ENCODE measurements at regions not wholly inside any gene's neighbourhood (a gene's known extent, or its start where the extent isn't known, plus 50 kb on each side); places are given as distances from the start of the nearest gene placed in this dataset.
A peak's percentile ranks its signal among the peaks of the same experiment; 100 is the strongest.

GRCh38 chr5:40073927-40074326 is 605.8 kb upstream of the PTGER4 start:
- FAIRE-seq (no peak), DNase-seq (ENCODE audit: low read depth) (peak; percentile 6)
- Histone ChIP-seq H3K36me3 (ENCODE audit: control insufficient read depth, insufficient read depth, low read length) (no peaks in the 10 kb centered on the region), H3K27me3 (ENCODE audit: control insufficient read depth, insufficient read depth, low read length) (no peaks in the 10 kb centered on the region), H3K4me3 (ENCODE audit: low read depth, low read length) (no peak overlapping the region)
- no peak for TF ChIP-seq CTCF (IDR thresholded peaks at IDR 0.05; ENCODE audit: insufficient read depth, low read length, severe bottlenecking)

GRCh38 chr5:40071870-40072269 is 607.8 kb upstream of the PTGER4 start:
- TF ChIP-seq CTCF (IDR thresholded peaks at IDR 0.05; ENCODE audit: insufficient read depth, low read length, severe bottlenecking), result no peak
- FAIRE-seq (no peak), DNase-seq (ENCODE audit: low read depth) (peak; percentile 87)
- H3K27me3 ChIP-seq (ENCODE audit: control insufficient read depth, insufficient read depth, low read length), result no peaks in the 10 kb centered on the region
- no peak overlapping the region for H3K4me3 ChIP-seq (ENCODE audit: low read depth, low read length)
- no peaks in the 10 kb centered on the region for H3K36me3 ChIP-seq (ENCODE audit: control insufficient read depth, insufficient read depth, low read length)

- FAIRE-seq (no peak), DNase-seq (ENCODE audit: low read depth) (no peak)
- no peaks in the 10 kb centered on the region for H3K36me3 ChIP-seq (ENCODE audit: control insufficient read depth, insufficient read depth, low read length)
- no peak overlapping the region for H3K4me3 ChIP-seq (ENCODE audit: low read depth, low read length)
- TF ChIP-seq CTCF (IDR thresholded peaks at IDR 0.05; ENCODE audit: insufficient read depth, low read length, severe bottlenecking), result no peak
- no peaks in the 10 kb centered on the region for H3K27me3 ChIP-seq (ENCODE audit: control insufficient read depth, insufficient read depth, low read length)
Measured at GRCh38 chr5:40066616-40067015, 613.1 kb upstream of the PTGER4 start.

GRCh38 chr5:40052808-40053207 is 626.9 kb upstream of the PTGER4 start:
- peak; percentile 18 for FAIRE-seq
- peak; percentile 83 for DNase-seq (ENCODE audit: low read depth)

GRCh38 chr5:40046792-40047191 is 622.0 kb upstream of the DAB2 start:
- DNase-seq (ENCODE audit: low read depth) (peak; percentile 86), FAIRE-seq (no peak)
- Histone ChIP-seq H3K36me3 (ENCODE audit: control insufficient read depth, insufficient read depth, low read length) (no peaks in the 10 kb centered on the region), H3K4me3 (ENCODE audit: low read depth, low read length) (no peak overlapping the region), H3K27me3 (ENCODE audit: control insufficient read depth, insufficient read depth, low read length) (no peaks in the 10 kb centered on the region)
- TF ChIP-seq CTCF (IDR thresholded peaks at IDR 0.05; ENCODE audit: insufficient read depth, low read length, severe bottlenecking), result no peak

More at GRCh38 chr5:40052808-40053207, 626.9 kb upstream of the PTGER4 start:
- H3K27me3 ChIP-seq (ENCODE audit: control insufficient read depth, insufficient read depth, low read length), result no peaks in the 10 kb centered on the region
- TF ChIP-seq CTCF (IDR thresholded peaks at IDR 0.05; ENCODE audit: insufficient read depth, low read length, severe bottlenecking), result no peak
- H3K36me3 ChIP-seq (ENCODE audit: control insufficient read depth, insufficient read depth, low read length), result no peaks in the 10 kb centered on the region
- H3K4me3 ChIP-seq (ENCODE audit: low read depth, low read length), result no peak overlapping the region

GRCh38 chr5:40045429-40045828 is 620.6 kb upstream of the DAB2 start:
- no peak for TF ChIP-seq CTCF (IDR thresholded peaks at IDR 0.05; ENCODE audit: insufficient read depth, low read length, severe bottlenecking)
- H3K36me3 ChIP-seq (ENCODE audit: control insufficient read depth, insufficient read depth, low read length), result no peaks in the 10 kb centered on the region
- H3K4me3 ChIP-seq (ENCODE audit: low read depth, low read length), result no peak overlapping the region
- DNase-seq (ENCODE audit: low read depth) (no peak), FAIRE-seq (no peak)
- H3K27me3 ChIP-seq (ENCODE audit: control insufficient read depth, insufficient read depth, low read length), result no peaks in the 10 kb centered on the region

Measured in bronchial epithelial cell (primary cell).